K562 (cell line): ENCODE measurements at regions not wholly inside any gene's neighbourhood (a gene's known extent, or its start where the extent isn't known, plus 50 kb on each side); places are given as distances from the start of the nearest gene placed in this dataset.

Experiments
- ATAC-seq: fragments of 200-7000 bp; cut with Tn5 transposase; 3 replicates; pipeline ENCODE4 v1.9.1; 2020; ENCODE audit warnings: moderate library complexity
- BruUV-seq: library from RNA; stranded (reverse); fragments of 400-500 nt; replicated peaks from 2 replicates; lab custom pipeline; 2021; lab: Mats Ljungman, UMichigan
- CTCF ChIA-PET: fragments of 300-600 bp; formaldehyde crosslinking; extraction: SDS; loops from one replicate; lab custom pipeline; 2021; ENCODE audit warnings: low intra/inter-chr PET ratio; lab: Yijun Ruan, JAX
- POLR2A ChIA-PET: fragments of 300-600, 350-650 bp; sonication (Branson Sonifier 250); formaldehyde crosslinking; extraction: SDS; loops from one replicate; lab custom pipeline; 2021; ENCODE audit warnings: antibody characterized with exemption, inconsistent platforms; lab: Yijun Ruan, JAX
- DNase-seq, 4 experiments: peaks; one replicate each; pipeline versions ENCODE4 v3.0.0 to v3.0.0-alpha.2; 2011 to 2018; ENCODE audit warnings: low spot score in 3 of 4, mixed read lengths in 3 of 4; ENCODE audit errors: extremely low read depth in 1 of 4
- FAIRE-seq: peaks from 2 replicates; lab custom pipeline; 2011; peaks lifted over from hg19 to GRCh38; lab: Jason Lieb, UNC
- H2AFZ ChIP-seq: 2 replicates; pipeline ENCODE4 v1.6.0; 2011; ENCODE audit warnings: low read depth, low read length, control low read depth, inconsistent platforms
- H3K27ac ChIP-seq: fragments of 200-600 bp; 3 replicates; pipeline ENCODE4 v1.8.0; 2011; ENCODE audit warnings: low read depth, mild to moderate bottlenecking, control low read depth, inconsistent platforms, low read length, moderate library complexity, mixed read lengths; ENCODE audit errors: extremely low read depth
- H3K27me3 ChIP-seq, 2 experiments: fragments of 300-600 bp in 1 of 2; 2 replicates in 1 of 2; 3 replicates in 1 of 2; pipeline versions ENCODE4 v1.6.0 to v1.8.0; 2011; ENCODE audit warnings: inconsistent platforms in 2 of 2, low read length in 2 of 2, mild to moderate bottlenecking in 1 of 2, mixed read lengths in 1 of 2, moderate library complexity in 1 of 2; ENCODE audit not compliant: control insufficient read depth in 2 of 2, insufficient read depth in 2 of 2
- H3K36me3 ChIP-seq: fragments of 300-600 bp; 3 replicates; pipeline ENCODE4 v1.8.0; 2011; ENCODE audit warnings: mild to moderate bottlenecking, low read length, inconsistent platforms; ENCODE audit not compliant: control insufficient read depth, insufficient read depth
- H3K4me1 ChIP-seq, 2 experiments: fragments of 200-600 bp in 1 of 2; replicated peaks in 1 of 2; 2 replicates in 1 of 2; 3 replicates in 1 of 2; pipeline versions ENCODE4 v1.5.1 to v1.8.0; 2011; ENCODE audit warnings: inconsistent platforms in 2 of 2, low read length in 2 of 2, mild to moderate bottlenecking in 1 of 2, mixed read lengths in 1 of 2, moderate library complexity in 1 of 2; ENCODE audit not compliant: control insufficient read depth in 2 of 2, insufficient read depth in 2 of 2
- H3K4me2 ChIP-seq: 2 replicates; pipeline ENCODE4 v1.6.1; 2011; ENCODE audit warnings: low read length, control low read depth, inconsistent platforms, mixed read lengths; ENCODE audit not compliant: insufficient read depth
- H3K4me3 ChIP-seq: fragments of 200-600 bp; sonication (generic), shearing (Covaris generic); 2 replicates; pipeline ENCODE4 v1.5.1; 2016; ENCODE audit warnings: control low read depth, inconsistent platforms
- H3K79me2 ChIP-seq: fragments of 200-600 bp; 3 replicates; pipeline ENCODE4 v1.8.0; 2011; ENCODE audit warnings: low read length, inconsistent platforms; ENCODE audit not compliant: control insufficient read depth, insufficient read depth
- H3K9ac ChIP-seq, 2 experiments: 2 replicates each; pipeline versions ENCODE4 v1.6.0 to v1.6.1; 2011; ENCODE audit warnings: low read depth in 2 of 2, low read length in 2 of 2, control low read depth in 1 of 2, inconsistent platforms in 1 of 2, mild to moderate bottlenecking in 1 of 2, mixed read lengths in 1 of 2; ENCODE audit not compliant: insufficient read depth in 1 of 2
- H3K9me1 ChIP-seq: one replicate; pipeline ENCODE4 v1.6.0; 2011; ENCODE audit warnings: inconsistent platforms, mild to moderate bottlenecking, low read length, moderate library complexity; ENCODE audit not compliant: control insufficient read depth, insufficient read depth
- H3K9me3 ChIP-seq: replicated peaks from 2 replicates; pipeline ENCODE4 v1.5.1; 2011; ENCODE audit warnings: low read depth, low read length, inconsistent platforms; ENCODE audit not compliant: control insufficient read depth, insufficient read depth
- H4K20me1 ChIP-seq: replicated peaks from 2 replicates; pipeline ENCODE4 v1.6.1; 2011; ENCODE audit warnings: low read length, inconsistent platforms, mixed read lengths; ENCODE audit not compliant: control insufficient read depth, insufficient read depth
- CXXC5 ChIP-seq: fragments of 250-450 bp; sonication (Bioruptor Pico); IDR thresholded peaks from 2 replicates; pipeline ENCODE4 v1.8.0; 2022; ENCODE audit warnings: inconsistent platforms, mild to moderate bottlenecking, moderate library complexity
- EP400 ChIP-seq: fragments of 450-650 bp; IDR thresholded peaks from 2 replicates; pipeline ENCODE4 v1.6.1; 2017; ENCODE audit warnings: antibody characterized with exemption, mild to moderate bottlenecking, moderate library complexity
- HMGXB4 ChIP-seq: sonication (generic); formaldehyde crosslinking; IDR thresholded peaks from 2 replicates; pipeline ENCODE4 v1.8.1; 2023; ENCODE audit warnings: mild to moderate bottlenecking, missing genetic modification reagents
- SNIP1 ChIP-seq: fragments of 450-650 bp; IDR thresholded peaks from 2 replicates; pipeline ENCODE4 v1.7.1; 2017; ENCODE audit warnings: low read depth, mild to moderate bottlenecking
- TCF7 ChIP-seq: sonication (generic); IDR thresholded peaks from 2 replicates; pipeline ENCODE4 v1.6.1; 2016; ENCODE audit warnings: antibody characterized with exemption, borderline replicate concordance
- WGBS: fragments of 100-300 bp; shearing (Covaris generic); methylation state at CpG from one replicate; pipeline ENCODE4 v1.1.6; 2016; ENCODE audit warnings: low coverage, mixed read lengths; ENCODE audit not compliant: insufficient coverage; ENCODE audit errors: missing lambda C conversion rate; 5-methylcytosine and 5-hydroxymethylcytosine counted together
- in situ Hi-C: fragments of 300-500 bp; cut with MboI; formaldehyde crosslinking; loops from 4 replicates; pipeline ENCODE4 v1.15.0; 2018; ENCODE audit warnings: inconsistent platforms, mixed read lengths
- intact Hi-C: fragments of 100-400 bp; cut with micrococcal nuclease; formaldehyde crosslinking; loops from 2 replicates; pipeline ENCODE4 v1.14.2; 2022
- TF ChIP-seq, protein P1 (sequence below): fragments of 250-450 bp; sonication (Bioruptor Pico); IDR thresholded peaks from 2 replicates; pipeline ENCODE4 v1.5.0; 2022; ENCODE audit warnings: mild to moderate bottlenecking
- TF ChIP-seq, protein P2 (sequence below), 2 experiments: fragments of 450-650 bp in 1 of 2; sonication (generic) in 1 of 2; formaldehyde crosslinking; conservative IDR thresholded peaks; 2 replicates each; pipeline versions ENCODE4 v1.4.0 to v1.8.1; 2020 to 2022; ENCODE audit warnings: mild to moderate bottlenecking in 1 of 2, missing genetic modification reagents in 1 of 2

DNA sequence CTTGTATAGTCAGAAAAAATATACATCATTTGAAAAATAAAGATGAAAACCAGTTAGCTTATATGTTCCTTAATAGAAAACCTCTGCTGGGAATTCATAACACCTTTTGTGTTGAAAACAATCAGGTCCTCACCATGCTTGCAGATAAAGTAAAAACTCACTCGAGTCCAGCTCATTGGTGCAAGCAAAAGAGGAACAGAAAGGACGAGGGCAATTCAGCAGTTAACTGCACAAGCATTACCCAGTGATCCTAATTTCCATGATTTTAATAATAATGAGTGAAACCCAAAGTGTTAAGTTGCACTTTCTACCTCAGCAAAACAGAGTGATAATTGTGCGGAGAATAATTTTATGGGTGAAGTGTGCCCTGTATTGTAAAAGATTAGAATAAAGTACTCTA lies 839.9 kb downstream of the BCL11A start:
- Histone ChIP-seq H3K4me3 (no peak overlapping the region), H3K36me3 (no peaks in the 10 kb centered on the region), H3K9ac (no peak overlapping the region), H3K27me3 (no peaks in the 10 kb centered on the region), H3K9me3 (no peaks in the 10 kb centered on the region), H3K27ac (no peak overlapping the region), H3K4me2 (no peak overlapping the region), H4K20me1 (no peaks in the 10 kb centered on the region), H3K9me1 (no peaks in the 10 kb centered on the region), H2AFZ (no peak overlapping the region), H3K4me1 (no peaks in the 10 kb centered on the region), H3K79me2 (no peaks in the 10 kb centered on the region)
- intact Hi-C loops (no loop called here), in situ Hi-C loops (no loop called here)
- BruUV-seq: no TSS peak
- TF ChIP-seq, protein P1, sequence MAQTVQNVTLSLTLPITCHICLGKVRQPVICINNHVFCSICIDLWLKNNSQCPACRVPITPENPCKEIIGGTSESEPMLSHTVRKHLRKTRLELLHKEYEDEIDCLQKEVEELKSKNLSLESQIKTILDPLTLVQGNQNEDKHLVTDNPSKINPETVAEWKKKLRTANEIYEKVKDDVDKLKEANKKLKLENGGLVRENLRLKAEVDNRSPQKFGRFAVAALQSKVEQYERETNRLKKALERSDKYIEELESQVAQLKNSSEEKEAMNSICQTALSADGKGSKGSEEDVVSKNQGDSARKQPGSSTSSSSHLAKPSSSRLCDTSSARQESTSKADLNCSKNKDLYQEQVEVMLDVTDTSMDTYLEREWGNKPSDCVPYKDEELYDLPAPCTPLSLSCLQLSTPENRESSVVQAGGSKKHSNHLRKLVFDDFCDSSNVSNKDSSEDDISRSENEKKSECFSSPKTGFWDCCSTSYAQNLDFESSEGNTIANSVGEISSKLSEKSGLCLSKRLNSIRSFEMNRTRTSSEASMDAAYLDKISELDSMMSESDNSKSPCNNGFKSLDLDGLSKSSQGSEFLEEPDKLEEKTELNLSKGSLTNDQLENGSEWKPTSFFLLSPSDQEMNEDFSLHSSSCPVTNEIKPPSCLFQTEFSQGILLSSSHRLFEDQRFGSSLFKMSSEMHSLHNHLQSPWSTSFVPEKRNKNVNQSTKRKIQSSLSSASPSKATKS (CRISPR knock-in tag): no peak
- TF ChIP-seq CXXC5: no peak
- no peak for TF ChIP-seq SNIP1
- TF ChIP-seq, protein P2, sequence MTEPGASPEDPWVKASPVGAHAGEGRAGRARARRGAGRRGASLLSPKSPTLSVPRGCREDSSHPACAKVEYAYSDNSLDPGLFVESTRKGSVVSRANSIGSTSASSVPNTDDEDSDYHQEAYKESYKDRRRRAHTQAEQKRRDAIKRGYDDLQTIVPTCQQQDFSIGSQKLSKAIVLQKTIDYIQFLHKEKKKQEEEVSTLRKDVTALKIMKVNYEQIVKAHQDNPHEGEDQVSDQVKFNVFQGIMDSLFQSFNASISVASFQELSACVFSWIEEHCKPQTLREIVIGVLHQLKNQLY (CRISPR knock-in tag; conservative IDR thresholded peaks at IDR 0.05): no peak
- TF ChIP-seq TCF7: no peak
- TF ChIP-seq EP400: no peak
- no peak for TF ChIP-seq HMGXB4 (CRISPR knock-in tag)
- ChIA-PET CTCF (no interaction called here), POLR2A (no interaction called here)
- ATAC-seq (no peak), FAIRE-seq (no peak), DNase-seq (no peak)
- 0% methylated on average over 3 of the region's 3 CpGs for WGBS
